GM12872 (cell line): ENCODE measurements at regions not wholly inside any gene's neighbourhood (a gene's known extent, or its start where the extent isn't known, plus 50 kb on each side); places are given as distances from the start of the nearest gene placed in this dataset.
A peak's percentile ranks its signal among the peaks of the same experiment; 100 is the strongest.

Source experiments
- CTCF ChIP-seq: IDR thresholded peaks from 3 replicates; pipeline ENCODE4 v1.5.1; 2011; ENCODE audit warnings: low read depth, mild to moderate bottlenecking, low read length, moderate library complexity; ENCODE audit not compliant: insufficient read depth

GRCh38 chr12:127121494-127122084 lies 1145.4 kb upstream of the TMEM132C start:
- TF ChIP-seq CTCF, result no peak

DNA sequence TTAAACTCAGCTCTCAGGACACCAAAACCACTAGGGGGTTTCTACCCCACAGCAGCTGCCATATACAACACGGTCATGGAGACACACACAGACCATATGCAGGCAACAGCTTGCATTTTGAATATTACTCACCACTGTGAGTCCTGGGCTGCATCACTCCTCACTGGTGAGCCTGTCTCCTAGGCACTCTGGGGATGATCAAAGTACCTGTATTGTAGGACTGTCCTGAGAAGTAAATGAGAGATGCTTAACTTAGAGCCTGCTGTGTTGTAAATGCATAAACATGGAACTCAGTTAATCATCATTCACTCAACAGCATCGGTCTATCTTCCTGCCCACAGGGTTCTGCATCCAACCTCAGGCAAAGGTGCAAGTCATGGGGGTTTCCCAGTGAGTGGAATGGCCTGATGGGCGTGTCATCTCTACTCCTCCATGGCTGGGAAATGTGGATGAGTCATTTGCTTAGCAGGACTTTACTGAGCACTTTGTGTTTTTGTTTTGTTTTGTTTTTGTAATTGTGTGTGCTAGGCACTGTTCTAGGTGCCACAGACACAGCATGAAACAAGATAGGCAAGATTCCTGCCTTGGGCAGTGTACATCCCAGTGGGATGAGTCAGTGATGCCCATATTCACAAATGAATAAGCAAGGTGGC lies 1141.2 kb upstream of the TMEM132C start:
- TF ChIP-seq CTCF, result 0 out of 3 replicates have a peak, but pooled peaks have one; percentile 11

GRCh38 chr12:127126260-127126628 lies 1140.7 kb upstream of the TMEM132C start:
- no peak for TF ChIP-seq CTCF

GRCh38 chr12:127127897-127128296 lies 1139.1 kb upstream of the TMEM132C start:
- TF ChIP-seq CTCF, result no peak

- TF ChIP-seq CTCF, result no peak
These were observed 1136.4 kb upstream of the TMEM132C start for GRCh38 chr12:127130506-127131124.

GRCh38 chr12:127133675-127134335 lies 1133.2 kb upstream of the TMEM132C start:
- TF ChIP-seq CTCF, result no peak

GRCh38 chr12:127143020-127143419 lies 1124.0 kb upstream of the TMEM132C start:
- no peak for TF ChIP-seq CTCF
